K562 (cell line): ENCODE measurements at regions not wholly inside any gene's neighbourhood (a gene's known extent, or its start where the extent isn't known, plus 50 kb on each side); places are given as distances from the start of the nearest gene placed in this dataset.

Source experiments
- ATAC-seq: fragments of 200-7000 bp; cut with Tn5 transposase; 3 replicates; pipeline ENCODE4 v1.9.1; 2020; ENCODE audit warnings: moderate library complexity
- BruUV-seq: library from RNA; stranded (reverse); fragments of 400-500 nt; replicated peaks from 2 replicates; lab custom pipeline; 2021; lab: Mats Ljungman, UMichigan
- CTCF ChIA-PET: fragments of 300-600 bp; formaldehyde crosslinking; extraction: SDS; loops from one replicate; lab custom pipeline; 2021; ENCODE audit warnings: low intra/inter-chr PET ratio; lab: Yijun Ruan, JAX
- POLR2A ChIA-PET: fragments of 300-600, 350-650 bp; sonication (Branson Sonifier 250); formaldehyde crosslinking; extraction: SDS; loops from one replicate; lab custom pipeline; 2021; ENCODE audit warnings: antibody characterized with exemption, inconsistent platforms; lab: Yijun Ruan, JAX
- DNase-seq, 4 experiments: peaks; one replicate each; pipeline versions ENCODE4 v3.0.0 to v3.0.0-alpha.2; 2011 to 2018; ENCODE audit warnings: low spot score in 3 of 4, mixed read lengths in 3 of 4; ENCODE audit errors: extremely low read depth in 1 of 4
- FAIRE-seq: peaks from 2 replicates; lab custom pipeline; 2011; peaks lifted over from hg19 to GRCh38; lab: Jason Lieb, UNC
- H2AFZ ChIP-seq: 2 replicates; pipeline ENCODE4 v1.6.0; 2011; ENCODE audit warnings: low read depth, low read length, control low read depth, inconsistent platforms
- H3K27ac ChIP-seq: fragments of 200-600 bp; 3 replicates; pipeline ENCODE4 v1.8.0; 2011; ENCODE audit warnings: low read depth, mild to moderate bottlenecking, control low read depth, inconsistent platforms, low read length, moderate library complexity, mixed read lengths; ENCODE audit errors: extremely low read depth
- H3K27me3 ChIP-seq, 2 experiments: fragments of 300-600 bp in 1 of 2; 2 replicates in 1 of 2; 3 replicates in 1 of 2; pipeline versions ENCODE4 v1.6.0 to v1.8.0; 2011; ENCODE audit warnings: inconsistent platforms in 2 of 2, low read length in 2 of 2, mild to moderate bottlenecking in 1 of 2, mixed read lengths in 1 of 2, moderate library complexity in 1 of 2; ENCODE audit not compliant: control insufficient read depth in 2 of 2, insufficient read depth in 2 of 2
- H3K36me3 ChIP-seq: fragments of 300-600 bp; 3 replicates; pipeline ENCODE4 v1.8.0; 2011; ENCODE audit warnings: mild to moderate bottlenecking, low read length, inconsistent platforms; ENCODE audit not compliant: control insufficient read depth, insufficient read depth
- H3K4me1 ChIP-seq, 2 experiments: fragments of 200-600 bp in 1 of 2; replicated peaks in 1 of 2; 2 replicates in 1 of 2; 3 replicates in 1 of 2; pipeline versions ENCODE4 v1.5.1 to v1.8.0; 2011; ENCODE audit warnings: inconsistent platforms in 2 of 2, low read length in 2 of 2, mild to moderate bottlenecking in 1 of 2, mixed read lengths in 1 of 2, moderate library complexity in 1 of 2; ENCODE audit not compliant: control insufficient read depth in 2 of 2, insufficient read depth in 2 of 2
- H3K4me2 ChIP-seq: 2 replicates; pipeline ENCODE4 v1.6.1; 2011; ENCODE audit warnings: low read length, control low read depth, inconsistent platforms, mixed read lengths; ENCODE audit not compliant: insufficient read depth
- H3K4me3 ChIP-seq: fragments of 200-600 bp; sonication (generic), shearing (Covaris generic); 2 replicates; pipeline ENCODE4 v1.5.1; 2016; ENCODE audit warnings: control low read depth, inconsistent platforms
- H3K79me2 ChIP-seq: fragments of 200-600 bp; 3 replicates; pipeline ENCODE4 v1.8.0; 2011; ENCODE audit warnings: low read length, inconsistent platforms; ENCODE audit not compliant: control insufficient read depth, insufficient read depth
- H3K9ac ChIP-seq, 2 experiments: 2 replicates each; pipeline versions ENCODE4 v1.6.0 to v1.6.1; 2011; ENCODE audit warnings: low read depth in 2 of 2, low read length in 2 of 2, control low read depth in 1 of 2, inconsistent platforms in 1 of 2, mild to moderate bottlenecking in 1 of 2, mixed read lengths in 1 of 2; ENCODE audit not compliant: insufficient read depth in 1 of 2
- H3K9me1 ChIP-seq: one replicate; pipeline ENCODE4 v1.6.0; 2011; ENCODE audit warnings: inconsistent platforms, mild to moderate bottlenecking, low read length, moderate library complexity; ENCODE audit not compliant: control insufficient read depth, insufficient read depth
- H3K9me3 ChIP-seq: replicated peaks from 2 replicates; pipeline ENCODE4 v1.5.1; 2011; ENCODE audit warnings: low read depth, low read length, inconsistent platforms; ENCODE audit not compliant: control insufficient read depth, insufficient read depth
- H4K20me1 ChIP-seq: replicated peaks from 2 replicates; pipeline ENCODE4 v1.6.1; 2011; ENCODE audit warnings: low read length, inconsistent platforms, mixed read lengths; ENCODE audit not compliant: control insufficient read depth, insufficient read depth
- CREB1 ChIP-seq, 2 experiments: sonication (generic) in 1 of 2; formaldehyde crosslinking in 1 of 2; IDR thresholded peaks; 2 replicates each; pipeline versions ENCODE4 v1.6.1 to v1.8.0; 2012 to 2022; ENCODE audit warnings: inconsistent platforms in 1 of 2, mild to moderate bottlenecking in 1 of 2, missing genetic modification reagents in 1 of 2, moderate library complexity in 1 of 2
- DACH1 ChIP-seq: fragments of 450-650 bp; IDR thresholded peaks from 2 replicates; pipeline ENCODE4 v1.6.1; 2018; ENCODE audit not compliant: partially characterized antibody
- FOXA3 ChIP-seq, 2 experiments: fragments of 450-650 bp in 1 of 2; sonication (generic) in 1 of 2; formaldehyde crosslinking; IDR thresholded peaks in 1 of 2; conservative IDR thresholded peaks in 1 of 2; 2 replicates each; pipeline versions ENCODE4 v1.4.0 to v1.8.0; 2020 to 2022; ENCODE audit warnings: mild to moderate bottlenecking in 2 of 2, missing genetic modification reagents in 1 of 2
- GABPA ChIP-seq: fragments of 200-800 bp; sonication (Bioruptor generic); conservative IDR thresholded peaks from 2 replicates; pipeline ENCODE4 v1.6.1; 2016; ENCODE audit warnings: low read depth, missing genetic modification characterization, missing compliant biosample characterization
- HIVEP1 ChIP-seq: fragments of 250-450 bp; sonication (Bioruptor Pico); IDR thresholded peaks from 2 replicates; pipeline ENCODE4 v1.4.0; 2020; ENCODE audit warnings: mild to moderate bottlenecking
- NCOR1 ChIP-seq: fragments of 450-650 bp; IDR thresholded peaks from 2 replicates; pipeline ENCODE4 v1.6.1; 2016; ENCODE audit warnings: mild to moderate bottlenecking, moderate library complexity
- PHB ChIP-seq: fragments of 250-450 bp; sonication (Bioruptor Pico); IDR thresholded peaks from 2 replicates; pipeline ENCODE4 v1.5.0; 2021
- PRMT5 ChIP-seq: sonication (generic); formaldehyde crosslinking; IDR thresholded peaks from 2 replicates; pipeline ENCODE4 v1.5.0; 2020; ENCODE audit warnings: missing genetic modification reagents
- RAD21 ChIP-seq, 2 experiments: fragments of 250-450 bp in 1 of 2; fragments of 450-650 bp in 1 of 2; sonication (Bioruptor Pico) in 1 of 2; formaldehyde crosslinking in 1 of 2; IDR thresholded peaks in 1 of 2; conservative IDR thresholded peaks in 1 of 2; 2 replicates each; pipeline versions ENCODE4 v1.4.0 to v1.8.0; 2020 to 2022; ENCODE audit warnings: mild to moderate bottlenecking in 2 of 2, moderate library complexity in 1 of 2
- SMAD1 ChIP-seq: fragments of 150-350 bp; IDR thresholded peaks from 2 replicates; pipeline ENCODE4 v1.6.1; 2014; ENCODE audit warnings: low read length, low read depth; ENCODE audit not compliant: partially characterized antibody
- SMARCB1 ChIP-seq: IDR thresholded peaks from 2 replicates; pipeline ENCODE4 v1.6.1; 2011; ENCODE audit warnings: improper control_type of control experiment, low read depth; ENCODE audit not compliant: insufficient read length
- XRCC5 ChIP-seq: fragments of 200-400 bp; formaldehyde crosslinking; IDR thresholded peaks from 2 replicates; pipeline ENCODE4 v1.6.1; 2017; ENCODE audit warnings: low read depth, mild to moderate bottlenecking, low read length
- ZNF277 ChIP-seq: fragments of 250-450 bp; sonication (Bioruptor Pico); IDR thresholded peaks from 2 replicates; pipeline ENCODE4 v1.8.0; 2022; ENCODE audit warnings: inconsistent platforms, mild to moderate bottlenecking, moderate library complexity, borderline replicate concordance
- ZNF431 ChIP-seq: sonication (generic); formaldehyde crosslinking; IDR thresholded peaks from 2 replicates; pipeline ENCODE4 v1.8.0; 2022; ENCODE audit warnings: mild to moderate bottlenecking, missing genetic modification reagents
- ZNF445 ChIP-seq: fragments of 250-450 bp; sonication (Bioruptor Pico); IDR thresholded peaks from 2 replicates; pipeline ENCODE4 v1.4.0; 2020; ENCODE audit warnings: low read depth, mild to moderate bottlenecking, moderate library complexity
- ZNF830 ChIP-seq: fragments of 250-450 bp; sonication (Bioruptor Pico); IDR thresholded peaks from 2 replicates; pipeline ENCODE4 v1.5.0; 2021; ENCODE audit warnings: mild to moderate bottlenecking
- WGBS: fragments of 100-300 bp; shearing (Covaris generic); methylation state at CpG from one replicate; pipeline ENCODE4 v1.1.6; 2016; ENCODE audit warnings: low coverage, mixed read lengths; ENCODE audit not compliant: insufficient coverage; ENCODE audit errors: missing lambda C conversion rate; 5-methylcytosine and 5-hydroxymethylcytosine counted together
- in situ Hi-C: fragments of 300-500 bp; cut with MboI; formaldehyde crosslinking; loops from 4 replicates; pipeline ENCODE4 v1.15.0; 2018; ENCODE audit warnings: inconsistent platforms, mixed read lengths
- intact Hi-C: fragments of 100-400 bp; cut with micrococcal nuclease; formaldehyde crosslinking; loops from 2 replicates; pipeline ENCODE4 v1.14.2; 2022

GRCh38 chr3:34464646-34465045 is 666.2 kb downstream of the PDCD6IP start:
- WGBS, result 3% methylated on average over 4 of the region's 4 CpGs
- no peaks in the 10 kb centered on the region for H3K79me2 ChIP-seq

DNA sequence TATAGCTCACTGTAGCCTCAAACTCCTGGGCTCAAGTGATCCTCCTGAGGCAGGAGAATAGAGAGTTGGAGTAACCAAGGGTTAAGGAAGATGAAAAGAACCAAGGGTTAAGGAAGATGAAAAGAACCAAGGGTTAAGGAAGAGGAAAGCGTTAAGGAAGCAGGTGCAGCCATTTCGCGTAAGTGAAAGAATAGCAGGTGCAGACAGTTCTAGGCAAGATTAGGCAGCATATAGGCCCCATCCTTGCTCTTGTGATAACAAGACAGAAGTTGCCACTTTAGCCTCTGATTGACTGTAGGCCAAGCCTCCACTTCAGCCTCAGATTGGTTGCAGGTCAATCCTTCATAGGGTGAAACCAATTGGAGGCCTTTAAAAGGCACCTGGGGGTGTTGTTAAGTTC is 677.4 kb downstream of the PDCD6IP start:
- Histone ChIP-seq H4K20me1 (no peaks in the 10 kb centered on the region), H3K9me1 (no peaks in the 10 kb centered on the region), H3K79me2 (no peaks in the 10 kb centered on the region), H3K9me3 (no peaks in the 10 kb centered on the region), H3K27me3 (no peaks in the 10 kb centered on the region), H2AFZ (no peak overlapping the region), H3K36me3 (no peaks in the 10 kb centered on the region), H3K4me1 (no peaks in the 10 kb centered on the region), H3K4me3 (no peak overlapping the region), H3K9ac (no peak overlapping the region), H3K4me2 (no peak overlapping the region), H3K27ac (no peak overlapping the region)
- 10% methylated on average over 3 of the region's 3 CpGs for WGBS
- no peak for FAIRE-seq
- CTCF ChIA-PET, result no interaction called here
- no peak for ATAC-seq
- no peak for DNase-seq
- no TSS peak for BruUV-seq
- intact Hi-C loops (no loop called here), in situ Hi-C loops (no loop called here)
- POLR2A ChIA-PET, result no interaction called here
- TF ChIP-seq GABPA (tag) (no peak), HIVEP1 (CRISPR knock-in tag) (no peak), SMARCB1 (no peak), RAD21 (CRISPR knock-in tag; conservative IDR thresholded peaks at IDR 0.05 in 1 of 2, IDR thresholded peaks at IDR 0.05 in 1 of 2) (no peak), ZNF431 (no peak), DACH1 (no peak), XRCC5 (no peak), NCOR1 (no peak), ZNF277 (CRISPR knock-in tag) (no peak), PHB (CRISPR knock-in tag) (no peak), FOXA3 (CRISPR knock-in tag; conservative IDR thresholded peaks at IDR 0.05 in 1 of 2, IDR thresholded peaks at IDR 0.05 in 1 of 2) (no peak), SMAD1 (no peak), ZNF830 (no peak), ZNF445 (CRISPR knock-in tag) (no peak)

More at GRCh38 chr3:34464646-34465045, 666.2 kb downstream of the PDCD6IP start:
- POLR2A ChIA-PET, result no interaction called here
- DNase-seq (no peak), ATAC-seq (no peak)
- no TSS peak for BruUV-seq
- Histone ChIP-seq H3K4me3 (no peak overlapping the region), H3K9ac (no peak overlapping the region), H3K4me1 (no peaks in the 10 kb centered on the region), H2AFZ (no peak overlapping the region)
- TF ChIP-seq CREB1 (IDR thresholded peaks at IDR 0.05) (no peak), CREB1 (CRISPR knock-in tag; IDR thresholded peaks at IDR 0.05) (no peak), PRMT5 (CRISPR knock-in tag) (no peak)
- TF ChIP-seq, all 486 proteins: peak for 0
- Histone ChIP-seq H3K9me3 (no peaks in the 10 kb centered on the region; the same call in 1 of the 2 replicates), H4K20me1 (no peaks in the 10 kb centered on the region), H3K9me1 (no peaks in the 10 kb centered on the region), H3K36me3 (no peaks in the 10 kb centered on the region), H3K4me2 (no peak overlapping the region), H3K27me3 (no peaks in the 10 kb centered on the region), H3K27ac (no peak overlapping the region)
- in situ Hi-C loops (no loop called here), intact Hi-C loops (no loop called here)
- no peak for FAIRE-seq
- CTCF ChIA-PET, result no interaction called here
